Endodermal cell (in vitro differentiated cells): ENCODE measurements at regions not wholly inside any gene's neighbourhood (a gene's known extent, or its start where the extent isn't known, plus 50 kb on each side); places are given as distances from the start of the nearest gene placed in this dataset.
"Not testable (repeated sequence)": the region's sequence is repeated elsewhere in the genome, so short reads cannot be mapped to it uniquely, and the experiment has no call there.

Source experiments
- DNase-seq: peaks from one replicate; pipeline ENCODE4 v3.0.0-alpha.2; 2017
- H3K27ac ChIP-seq: 2 replicates; pipeline ENCODE4 v1.5.1; 2013; ENCODE audit warnings: mild to moderate bottlenecking, low read depth, low read length, moderate library complexity
- H3K27me3 ChIP-seq: 2 replicates; pipeline ENCODE4 v1.6.1; 2013; ENCODE audit warnings: mild to moderate bottlenecking, low read length, moderate library complexity; ENCODE audit not compliant: insufficient read depth, control insufficient read depth, poor library complexity, severe bottlenecking
- H3K36me3 ChIP-seq: 2 replicates; pipeline ENCODE4 v1.7.0; 2013; ENCODE audit warnings: mild to moderate bottlenecking, low read length, moderate library complexity; ENCODE audit not compliant: control insufficient read depth, insufficient read depth
- H3K4me1 ChIP-seq: one replicate; pipeline ENCODE4 v1.7.0; 2013; ENCODE audit warnings: low read length; ENCODE audit not compliant: control insufficient read depth, insufficient read depth
- H3K4me3 ChIP-seq: 2 replicates; pipeline ENCODE4 v1.5.1; 2013; ENCODE audit warnings: mild to moderate bottlenecking, low read length, moderate library complexity
- H3K9ac ChIP-seq: 2 replicates; pipeline ENCODE4 v1.6.1; 2013; ENCODE audit warnings: mild to moderate bottlenecking, low read length, moderate library complexity; ENCODE audit not compliant: poor library complexity, severe bottlenecking; ENCODE audit errors: extremely low read depth
- H3K9me3 ChIP-seq: 2 replicates; pipeline ENCODE4 v1.6.1; 2013; ENCODE audit warnings: mild to moderate bottlenecking, low read length, moderate library complexity; ENCODE audit not compliant: control insufficient read depth
- H3K27ac Mint-ChIP-seq: 2 replicates; pipeline ENCODE4 v1.8.0; 2020; ENCODE audit warnings: mixed read lengths
- H3K27me3 Mint-ChIP-seq: 2 replicates; pipeline ENCODE4 v1.8.0; 2021; ENCODE audit warnings: mild to moderate bottlenecking, mixed read lengths; ENCODE audit not compliant: insufficient read depth
- H3K36me3 Mint-ChIP-seq: 2 replicates; pipeline ENCODE4 v1.8.0; 2020; ENCODE audit warnings: low read depth, mixed read lengths
- H3K4me1 Mint-ChIP-seq: 2 replicates; pipeline ENCODE4 v1.8.0; 2020; ENCODE audit warnings: mixed read lengths
- H3K4me3 Mint-ChIP-seq: 2 replicates; pipeline ENCODE4 v1.8.0; 2020; ENCODE audit warnings: mild to moderate bottlenecking, moderate library complexity, mixed read lengths
- H3K9me3 Mint-ChIP-seq: 2 replicates; pipeline ENCODE4 v1.8.0; 2020; ENCODE audit warnings: mild to moderate bottlenecking, mixed read lengths
- CTCF ChIP-seq: fragments of 200-600 bp; sonication (generic); conservative IDR thresholded peaks from 2 replicates; pipeline ENCODE4 v1.5.0; 2021; ENCODE audit warnings: antibody characterized with exemption, mild to moderate bottlenecking
- WGBS, 2 experiments: methylation state at CpG; one replicate each; pipeline versions ENCODE4 v1.1.5 to v1.1.7; 2013; ENCODE audit warnings: missing lambda C conversion rate in 2 of 2, mixed read lengths in 1 of 2; ENCODE audit not compliant: insufficient coverage in 1 of 2, insufficient read length in 1 of 2; 5-methylcytosine and 5-hydroxymethylcytosine counted together

- Histone ChIP-seq H3K9me3 (no peaks in the 10 kb centered on the region), H3K4me1 (peaks cover under 1% of the 10 kb centered on the region), H3K27me3 (no peaks in the 10 kb centered on the region), H3K9ac (no peak overlapping the region), H3K27ac (no peak overlapping the region), H3K36me3 (no peaks in the 10 kb centered on the region), H3K4me3 (no peak overlapping the region)
- Mint-ChIP-seq H3K4me3 (no peak overlapping the region), H3K36me3 (peaks cover 30% of the 10 kb centered on the region), H3K4me1 (peaks cover 33% of the 10 kb centered on the region), H3K27ac (no peak overlapping the region), H3K9me3 (peaks cover 5% of the 10 kb centered on the region), H3K27me3 (no peaks in the 10 kb centered on the region)
- WGBS, 2 experiments: 89 to 93% methylated on average over 5 of the region's 5 CpGs
- no peak for TF ChIP-seq CTCF
- DNase-seq: no peak
Measured at GRCh38 chr11:22930816-22931594, 70.7 kb upstream of the CCDC179 start.

GRCh38 chr11:22938691-22939090 is 78.4 kb upstream of the CCDC179 start:
- Mint-ChIP-seq H3K4me3 (no peak overlapping the region), H3K27ac (no peak overlapping the region), H3K4me1 (no peaks in the 10 kb centered on the region), H3K9me3 (peaks cover 27% of the 10 kb centered on the region), H3K36me3 (peaks cover 46% of the 10 kb centered on the region), H3K27me3 (no peaks in the 10 kb centered on the region)
- H3K4me1 ChIP-seq: no peaks in the 10 kb centered on the region
- no peak overlapping the region for H3K27ac ChIP-seq
- no peak overlapping the region for H3K9ac ChIP-seq
- peaks cover 30% of the 10 kb centered on the region for H3K9me3 ChIP-seq
- 83% methylated on average over 1 of the region's 1 CpG; no CpG with 5 or more reads in 1 of the 2 experiments for WGBS, 2 experiments
- H3K27me3 ChIP-seq: no peaks in the 10 kb centered on the region
- no peak for TF ChIP-seq CTCF
- peaks cover 1% of the 10 kb centered on the region for H3K36me3 ChIP-seq
- DNase-seq: no peak
- H3K4me3 ChIP-seq: no peak overlapping the region

GRCh38 chr11:22941544-22941943 is 81.3 kb upstream of the CCDC179 start:
- H3K36me3 Mint-ChIP-seq: peaks cover 44% of the 10 kb centered on the region
- H3K27me3 ChIP-seq, H3K4me1 ChIP-seq, H3K36me3 ChIP-seq, H3K4me3 Mint-ChIP-seq, H3K4me1 Mint-ChIP-seq, H3K9ac ChIP-seq, H3K27ac ChIP-seq, DNase-seq, H3K27me3 Mint-ChIP-seq, H3K27ac Mint-ChIP-seq: not testable (repeated sequence)
- H3K4me3 ChIP-seq: peak overlapping the region; percentile 23
- WGBS, 2 experiments: 90 to 95% methylated on average over 2 to 3 of the region's 3 CpGs
- H3K9me3 ChIP-seq: peaks cover 30% of the 10 kb centered on the region
- H3K9me3 Mint-ChIP-seq: peaks cover 32% of the 10 kb centered on the region
